H1 (cell line): ENCODE measurements at regions not wholly inside any gene's neighbourhood (a gene's known extent, or its start where the extent isn't known, plus 50 kb on each side); places are given as distances from the start of the nearest gene placed in this dataset.

Source experiments
- CTCF ChIA-PET: fragments of 300-600 bp; sonication (Branson Sonifier 250); formaldehyde crosslinking; loops from one replicate; lab custom pipeline; 2021; ENCODE audit not compliant: partially characterized antibody; lab: Charles Lee
- POLR2A ChIA-PET: fragments of 300-600 bp; sonication (Branson Sonifier 250); formaldehyde crosslinking; loops from one replicate; lab custom pipeline; 2021; ENCODE audit warnings: inconsistent platforms; ENCODE audit not compliant: partially characterized antibody; lab: Charles Lee
- DNase-seq, 2 experiments: peaks; one replicate each; pipeline versions ENCODE4 v3.0.0 to v3.0.0-alpha.2; 2010 to 2022; ENCODE audit warnings: low spot score in 2 of 2, low read depth in 1 of 2, mixed read lengths in 1 of 2
- FAIRE-seq: peaks from 2 replicates; lab custom pipeline; 2011; peaks lifted over from hg19 to GRCh38; lab: Jason Lieb, UNC
- H2AFZ ChIP-seq: 2 replicates; pipeline ENCODE4 v1.8.1; 2012; ENCODE audit warnings: low read length, inconsistent platforms
- H2AK5ac ChIP-seq: 2 replicates; pipeline ENCODE4 v1.6.1; 2013; ENCODE audit warnings: low read depth, low read length
- H2BK120ac ChIP-seq: replicated peaks from 2 replicates; pipeline ENCODE3; 2013; ENCODE audit warnings: low read depth, low read length, inconsistent platforms
- H2BK12ac ChIP-seq: 2 replicates; pipeline ENCODE4 v1.6.1; 2013; ENCODE audit warnings: low read depth, low read length
- H2BK15ac ChIP-seq: 2 replicates; pipeline ENCODE4 v1.6.1; 2013; ENCODE audit warnings: low read length
- H2BK20ac ChIP-seq: 2 replicates; pipeline ENCODE4 v1.6.1; 2013; ENCODE audit warnings: low read length
- H2BK5ac ChIP-seq: 2 replicates; pipeline ENCODE4 v1.6.1; 2013; ENCODE audit warnings: low read depth, low read length
- H3K14ac ChIP-seq: 2 replicates; pipeline ENCODE4 v1.6.1; 2013; ENCODE audit warnings: inconsistent platforms; ENCODE audit not compliant: insufficient read length
- H3K18ac ChIP-seq: 2 replicates; pipeline ENCODE4 v1.6.1; 2013; ENCODE audit warnings: low read length; ENCODE audit errors: extremely low read depth
- H3K23ac ChIP-seq: 2 replicates; pipeline ENCODE4 v1.6.1; 2013; ENCODE audit warnings: inconsistent platforms; ENCODE audit not compliant: insufficient read length
- H3K23me2 ChIP-seq: 2 replicates; pipeline ENCODE4 v1.6.1; 2013; ENCODE audit warnings: low read depth, low read length
- H3K27ac ChIP-seq: 2 replicates; pipeline ENCODE4 v1.6.1; 2011; ENCODE audit warnings: low read depth, low read length, inconsistent platforms
- H3K27me3 ChIP-seq, 4 experiments: replicated peaks in 1 of 4; 1 replicate in 1 of 4; 2 replicates in 3 of 4; pipeline versions ENCODE4 v1.6.1 to v1.8.1; 2011 to 2013; ENCODE audit warnings: low read length in 3 of 4, mild to moderate bottlenecking in 3 of 4, inconsistent platforms in 2 of 4, mixed read lengths in 2 of 4, moderate library complexity in 1 of 4; ENCODE audit not compliant: control insufficient read depth in 3 of 4, insufficient read depth in 3 of 4; ENCODE audit errors: extremely low read depth in 1 of 4
- H3K36me3 ChIP-seq, 4 experiments: 2 replicates each; pipeline versions ENCODE4 v1.6.1 to v1.8.1; 2011 to 2013; ENCODE audit warnings: mild to moderate bottlenecking in 4 of 4, low read length in 3 of 4, moderate library complexity in 2 of 4, control low read depth in 1 of 4, inconsistent platforms in 1 of 4; ENCODE audit not compliant: insufficient read depth in 4 of 4, control insufficient read depth in 2 of 4
- H3K4ac ChIP-seq: replicated peaks from 2 replicates; pipeline ENCODE3; 2013; ENCODE audit warnings: low read length, low read depth, mixed read lengths, inconsistent platforms; ENCODE audit not compliant: insufficient read length
- H3K4me1 ChIP-seq, 4 experiments: replicated peaks in 1 of 4; 1 replicate in 1 of 4; 2 replicates in 3 of 4; pipeline versions ENCODE4 v1.6.1 to v1.8.1; 2011 to 2013; ENCODE audit warnings: low read length in 3 of 4, inconsistent platforms in 2 of 4, mixed read lengths in 1 of 4; ENCODE audit not compliant: insufficient read depth in 4 of 4, control insufficient read depth in 3 of 4
- H3K4me2 ChIP-seq, 2 experiments: 2 replicates each; pipeline versions ENCODE4 v1.6.1 to v1.8.1; 2011 to 2013; ENCODE audit warnings: low read depth in 2 of 2, low read length in 2 of 2, control low read depth in 1 of 2, inconsistent platforms in 1 of 2, mild to moderate bottlenecking in 1 of 2; ENCODE audit not compliant: insufficient read depth in 1 of 2
- H3K4me3 ChIP-seq, 4 experiments: fragments of 200-600, 300-600 bp in 1 of 4; sonication (generic), shearing (Covaris generic), sonication (Bioruptor Twin) in 1 of 4; 2 replicates each; pipeline versions ENCODE4 v1.5.1 to v1.8.1; 2011 to 2016; ENCODE audit warnings: low read length in 4 of 4, low read depth in 3 of 4, control low read depth in 2 of 4, inconsistent platforms in 2 of 4, mild to moderate bottlenecking in 2 of 4, mixed read lengths in 1 of 4, moderate library complexity in 1 of 4; ENCODE audit not compliant: insufficient read depth in 2 of 4; ENCODE audit errors: extremely low read depth in 1 of 4
- H3K56ac ChIP-seq: replicated peaks from 2 replicates; pipeline ENCODE3; 2013; ENCODE audit warnings: low read depth, mild to moderate bottlenecking, mixed read lengths, low read length, inconsistent platforms; ENCODE audit not compliant: insufficient read length
- H3K79me1 ChIP-seq: 2 replicates; pipeline ENCODE4 v1.6.1; 2013; ENCODE audit warnings: low read depth, low read length, control low read depth
- H3K79me2 ChIP-seq, 2 experiments: 2 replicates each; pipeline versions ENCODE4 v1.6.1 to v1.8.1; 2012 to 2013; ENCODE audit warnings: low read length in 2 of 2, mild to moderate bottlenecking in 2 of 2, inconsistent platforms in 1 of 2; ENCODE audit not compliant: insufficient read depth in 2 of 2, control insufficient read depth in 1 of 2
- H3K9ac ChIP-seq, 4 experiments: replicated peaks in 1 of 4; 1 replicate in 1 of 4; 2 replicates in 3 of 4; pipeline versions ENCODE4 v1.6.1 to v1.8.1; 2011 to 2013; ENCODE audit warnings: low read depth in 3 of 4, low read length in 3 of 4, control low read depth in 2 of 4, mild to moderate bottlenecking in 2 of 4, moderate library complexity in 2 of 4, inconsistent platforms in 1 of 4; ENCODE audit errors: extremely low read depth in 1 of 4
- H3K9me3 ChIP-seq, 2 experiments: 2 replicates each; pipeline versions ENCODE4 v1.6.1 to v1.8.1; 2012 to 2013; ENCODE audit warnings: mild to moderate bottlenecking in 2 of 2, moderate library complexity in 2 of 2, control low read depth in 1 of 2, inconsistent platforms in 1 of 2, low read depth in 1 of 2, low read length in 1 of 2, mixed read lengths in 1 of 2; ENCODE audit not compliant: insufficient read depth in 2 of 2
- H4K20me1 ChIP-seq, 2 experiments: replicated peaks in 1 of 2; 2 replicates each; pipeline versions ENCODE3 to v1.8.1; 2011 to 2013; ENCODE audit warnings: inconsistent platforms in 2 of 2, low read length in 2 of 2, mild to moderate bottlenecking in 1 of 2; ENCODE audit not compliant: insufficient read depth in 2 of 2, control insufficient read depth in 1 of 2
- H4K5ac ChIP-seq: 2 replicates; pipeline ENCODE4 v1.6.1; 2013; ENCODE audit warnings: low read length, low read depth, mixed read lengths, inconsistent platforms; ENCODE audit not compliant: insufficient read length
- H4K8ac ChIP-seq: 2 replicates; pipeline ENCODE4 v1.8.0; 2013; ENCODE audit warnings: mild to moderate bottlenecking, moderate library complexity, low read length, inconsistent platforms; ENCODE audit not compliant: insufficient read depth; ENCODE audit errors: extremely low read depth
- H4K91ac ChIP-seq: replicated peaks from 2 replicates; pipeline ENCODE3; 2013; ENCODE audit warnings: low read length, mixed read lengths, inconsistent platforms; ENCODE audit not compliant: insufficient read length
- CHD1 ChIP-seq: IDR thresholded peaks from 2 replicates; pipeline ENCODE4 v1.6.1; 2012; ENCODE audit warnings: low read depth, low read length, improper control_type of control experiment
- CTBP2 ChIP-seq: IDR thresholded peaks from 2 replicates; pipeline ENCODE4 v1.7.0; 2011; ENCODE audit warnings: borderline replicate concordance, mild to moderate bottlenecking, moderate library complexity, mixed read lengths, low read length; ENCODE audit not compliant: insufficient read depth, insufficient read length
- EGR1 ChIP-seq: IDR thresholded peaks from 2 replicates; pipeline ENCODE4 v1.6.1; 2011; ENCODE audit warnings: low read depth, low read length, borderline replicate concordance
- FOSL1 ChIP-seq: IDR thresholded peaks from 2 replicates; pipeline ENCODE4 v1.6.1; 2011; ENCODE audit warnings: mild to moderate bottlenecking, low read depth, low read length, moderate library complexity; ENCODE audit not compliant: insufficient read depth
- JUND ChIP-seq: IDR thresholded peaks from 2 replicates; pipeline ENCODE4 v1.6.1; 2011; ENCODE audit warnings: mild to moderate bottlenecking, improper control_type of control experiment, low read length
- SIX5 ChIP-seq: IDR thresholded peaks from 2 replicates; pipeline ENCODE4 v1.6.1; 2011; ENCODE audit warnings: mild to moderate bottlenecking, low read depth, low read length
- WGBS, 2 experiments: shearing (Covaris generic) in 1 of 2; methylation state at CpG; one replicate each; pipeline versions ENCODE4 v1.1.6 to v1.1.7; 2013 to 2015; ENCODE audit warnings: low lambda C conversion rate in 2 of 2, mixed read lengths in 2 of 2, inconsistent platforms in 1 of 2, low coverage in 1 of 2, missing lambda C conversion rate in 1 of 2; ENCODE audit not compliant: insufficient replicate concordance in 2 of 2, insufficient coverage in 1 of 2, insufficient read length in 1 of 2; ENCODE audit errors: extremely low coverage in 1 of 2, missing lambda C conversion rate in 1 of 2; 5-methylcytosine and 5-hydroxymethylcytosine counted together

- H3K27me3 ChIP-seq: no peaks in the 10 kb centered on the region
- no peak overlapping the region for H2AFZ ChIP-seq
- H4K8ac ChIP-seq: no peak overlapping the region
- H3K79me1 ChIP-seq: no peaks in the 10 kb centered on the region
- no peak overlapping the region for H3K18ac ChIP-seq
- peaks cover 0 to 3% (median 0%) of the 10 kb centered on the region in 4 experiments; a peak in 1 of 7 replicates for H3K4me1 ChIP-seq
- no peak overlapping the region for H3K56ac ChIP-seq
- H3K23ac ChIP-seq: no peak overlapping the region
- no peaks in the 10 kb centered on the region for H4K20me1 ChIP-seq
- H3K9me3 ChIP-seq: no peaks in the 10 kb centered on the region
- H2BK15ac ChIP-seq: no peak overlapping the region
- H3K4ac ChIP-seq: no peak overlapping the region
- FAIRE-seq (no peak), DNase-seq (no peak)
- no peaks in the 10 kb centered on the region for H3K36me3 ChIP-seq
- 83% methylated on average over 5 of the region's 5 CpGs; no CpG with 5 or more reads in 1 of the 2 experiments for WGBS, 2 experiments
- H2AK5ac ChIP-seq: no peak overlapping the region
- POLR2A ChIA-PET: no interaction called here
- CTCF ChIA-PET: no interaction called here
- no peak overlapping the region for H2BK120ac ChIP-seq
- no peak overlapping the region for H4K91ac ChIP-seq
- H4K5ac ChIP-seq: no peak overlapping the region
- no peak overlapping the region for H2BK20ac ChIP-seq
- H3K4me3 ChIP-seq: no peak overlapping the region
- H3K79me2 ChIP-seq: no peaks in the 10 kb centered on the region
- H3K27ac ChIP-seq: no peak overlapping the region
- H2BK5ac ChIP-seq: no peak overlapping the region
- no peak overlapping the region for H3K4me2 ChIP-seq
- no peak overlapping the region for H3K9ac ChIP-seq
- H3K23me2 ChIP-seq: no peaks in the 10 kb centered on the region; the same call in 1 of the 2 replicates
- H3K14ac ChIP-seq: no peak overlapping the region
- H2BK12ac ChIP-seq: no peak overlapping the region
- TF ChIP-seq CTBP2 (no peak), FOSL1 (no peak), SIX5 (no peak), CHD1 (no peak), EGR1 (no peak), JUND (no peak)
Observed at GRCh38 chr18:75810961-75811551, 383.6 kb upstream of the SMIM21 start.
